Heart left ventricle (tissue), 16 donors: ENCODE measurements at regions not wholly inside any gene's neighbourhood (a gene's known extent, or its start where the extent isn't known, plus 50 kb on each side); places are given as distances from the start of the nearest gene placed in this dataset.

ENCODE experiments used
- ATAC-seq, 4 donors: fragments of 200-7000 bp; cut with Tn5 transposase; one replicate each; pipeline ENCODE4 v1.9.1; 2020 to 2022; ENCODE audit warnings: moderate library complexity in 4 of 4, mild to moderate bottlenecking in 3 of 4, moderate number of reproducible peaks in 1 of 4
- DNase-seq, 5 donors: peaks; one replicate each; pipeline ENCODE4 v3.0.0-alpha.2; 2020
- H3K27ac ChIP-seq, 12 donors: fragments of 200-600 bp; sonication (generic) in 4 of 12; one replicate each; pipeline versions ENCODE4 v1.5.0 to v1.8.0; 2016 to 2022; ENCODE audit warnings: mild to moderate bottlenecking in 2 of 12
- H3K27me3 ChIP-seq, 9 donors: fragments of 200-600 bp; sonication (generic) in 2 of 9; one replicate each; pipeline versions ENCODE4 v1.5.1 to v1.8.0; 2016 to 2022; ENCODE audit warnings: mild to moderate bottlenecking in 3 of 9
- H3K36me3 ChIP-seq, 9 donors: fragments of 200-600 bp; sonication (generic) in 2 of 9; one replicate each; pipeline versions ENCODE4 v1.5.0 to v1.8.0; 2018 to 2022; ENCODE audit warnings: mild to moderate bottlenecking in 2 of 9
- H3K4me1 ChIP-seq, 12 donors: fragments of 200-600 bp; sonication (generic) in 4 of 12; one replicate each; pipeline versions ENCODE4 v1.5.0 to v1.8.0; 2016 to 2022; ENCODE audit warnings: mild to moderate bottlenecking in 3 of 12
- H3K4me3 ChIP-seq, 12 donors: fragments of 200-600 bp; sonication (generic) in 4 of 12; one replicate each; pipeline versions ENCODE4 v1.5.0 to v1.8.0; 2017 to 2022; ENCODE audit warnings: mild to moderate bottlenecking in 9 of 12, moderate library complexity in 4 of 12
- H3K9me3 ChIP-seq, 12 donors: fragments of 200-600 bp; sonication (generic) in 4 of 12; one replicate each; pipeline versions ENCODE4 v1.5.0 to v1.8.0; 2016 to 2022; ENCODE audit warnings: mild to moderate bottlenecking in 1 of 12
- POLR2A ChIP-seq, 2 donors: fragments of 450-650 bp; IDR thresholded peaks; one replicate each; pipeline ENCODE4 v1.6.1; 2017; ENCODE audit warnings: antibody characterized with exemption in 2 of 2, mild to moderate bottlenecking in 2 of 2, moderate library complexity in 2 of 2
- WGBS, 4 donors: extraction: QIAGEN DNeasy Blood & Tissue Kit in 2 of 4; methylation state at CpG; one replicate each; pipeline versions ENCODE4 v1.1.5 to v1.1.7; 2013 to 2018; 5-methylcytosine and 5-hydroxymethylcytosine counted together
- intact Hi-C, 10 donors: fragments of 100-400 bp; cut with DNase I; formaldehyde crosslinking; loops; one replicate each; pipeline versions ENCODE4 v1.11.1 to v1.14.2; 2022
- TF ChIP-seq, protein P1 (sequence below), 12 donors: fragments of 200-600 bp; sonication (generic) in 4 of 12; IDR thresholded peaks; one replicate each; pipeline versions ENCODE4 v1.5.0 to v1.8.0; 2018 to 2022; ENCODE audit warnings: antibody characterized with exemption in 12 of 12, mild to moderate bottlenecking in 5 of 12
- donor health status: ischemic (EF 13 %, LVEDD 7.1; RV severe dilation, severe dysfunction).
- donor health status: healthy with polysubstance abuse.
- donor health status: DM: no; HTN: yes; CAD: no.
- donor health status: DM: no; HTN: no; CAD: no.
- donor health status: ischemic (EF 25% LVEDD 6.9; RV normal size, moderate dysfunction).
- donor health status: ischemic (EF 25% LVEDD 5.7; RV mildly dilated, moderate dysfunction).
- donor health status: healthy.
- donor health status: DM: yes; HTN: yes; CAD: no.
- donor health status: ischemic (EF 35%, LVEDD 5.7; RV mildly dilated, moderate dysfunction).
- donor health status: nonischemic (EF 11% LVEDD 7.7; RV severe dilation, severe dysfunction).
- donor health status: DM: yes; HTN: yes; CAD: no.
- donor health status: PGD.
- donor health status: ischemic (EF 29% LVEDD 5.4; RV normal size, mild dysfunction).
- donor health status: nonischemic (EF 23%, LVEDD 6.1; RV moderate dilation, normal function).

DNA sequence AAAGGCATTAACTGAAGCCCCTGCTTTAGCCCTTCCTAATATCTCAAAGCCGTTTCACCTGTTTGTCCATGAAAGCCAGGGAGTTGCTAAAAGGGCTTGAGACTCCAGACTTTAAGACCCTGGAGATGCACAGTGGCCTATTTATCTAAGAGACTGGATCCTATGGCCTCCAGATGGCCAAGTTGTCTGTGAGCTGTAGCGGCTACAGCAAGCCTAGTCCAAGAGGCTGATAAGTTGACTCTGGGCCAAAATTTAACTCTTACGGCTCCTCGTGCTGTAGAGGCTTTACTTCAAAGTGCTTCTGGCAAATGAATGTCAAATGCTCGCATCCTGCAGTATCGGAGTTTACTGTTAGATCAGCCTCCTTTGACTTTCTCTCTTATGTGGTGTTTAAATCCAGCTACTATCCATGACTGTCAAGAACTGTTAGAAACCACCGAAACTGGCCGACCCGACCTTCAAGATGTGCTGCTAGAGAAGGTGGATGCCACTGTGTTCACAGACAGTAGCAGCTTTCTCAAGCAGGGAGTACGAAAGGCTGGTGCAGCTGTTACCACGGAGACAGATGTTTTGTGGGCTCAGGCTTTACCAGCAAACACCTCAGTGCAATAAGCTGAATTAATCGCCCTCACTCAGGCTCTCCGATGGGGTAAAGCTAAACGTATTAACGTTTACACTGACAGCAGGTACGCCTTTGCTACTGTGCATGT, 336.7 kb upstream of the CNTNAP5 start:
- TF ChIP-seq, protein P1, sequence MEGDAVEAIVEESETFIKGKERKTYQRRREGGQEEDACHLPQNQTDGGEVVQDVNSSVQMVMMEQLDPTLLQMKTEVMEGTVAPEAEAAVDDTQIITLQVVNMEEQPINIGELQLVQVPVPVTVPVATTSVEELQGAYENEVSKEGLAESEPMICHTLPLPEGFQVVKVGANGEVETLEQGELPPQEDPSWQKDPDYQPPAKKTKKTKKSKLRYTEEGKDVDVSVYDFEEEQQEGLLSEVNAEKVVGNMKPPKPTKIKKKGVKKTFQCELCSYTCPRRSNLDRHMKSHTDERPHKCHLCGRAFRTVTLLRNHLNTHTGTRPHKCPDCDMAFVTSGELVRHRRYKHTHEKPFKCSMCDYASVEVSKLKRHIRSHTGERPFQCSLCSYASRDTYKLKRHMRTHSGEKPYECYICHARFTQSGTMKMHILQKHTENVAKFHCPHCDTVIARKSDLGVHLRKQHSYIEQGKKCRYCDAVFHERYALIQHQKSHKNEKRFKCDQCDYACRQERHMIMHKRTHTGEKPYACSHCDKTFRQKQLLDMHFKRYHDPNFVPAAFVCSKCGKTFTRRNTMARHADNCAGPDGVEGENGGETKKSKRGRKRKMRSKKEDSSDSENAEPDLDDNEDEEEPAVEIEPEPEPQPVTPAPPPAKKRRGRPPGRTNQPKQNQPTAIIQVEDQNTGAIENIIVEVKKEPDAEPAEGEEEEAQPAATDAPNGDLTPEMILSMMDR (IDR thresholded peaks at IDR 0.05), result no peak
- TF ChIP-seq POLR2A (IDR thresholded peaks at IDR 0.05), result no peak
- intact Hi-C loops, result no loop called here
- 60 to 64% (median 62%) methylated on average over 16 of the region's 16 CpGs for WGBS, 4 donors
- H3K27ac ChIP-seq, result no peak overlapping the region
- H3K36me3 ChIP-seq, result no peaks in the 10 kb centered on the region
- no peak overlapping the region for H3K4me3 ChIP-seq
- no peak for ATAC-seq
- no peaks in the 10 kb centered on the region for H3K9me3 ChIP-seq
- H3K4me1 ChIP-seq, result no peaks in the 10 kb centered on the region
- DNase-seq, result no peak
- H3K27me3 ChIP-seq, result no peaks in the 10 kb centered on the region

DNA sequence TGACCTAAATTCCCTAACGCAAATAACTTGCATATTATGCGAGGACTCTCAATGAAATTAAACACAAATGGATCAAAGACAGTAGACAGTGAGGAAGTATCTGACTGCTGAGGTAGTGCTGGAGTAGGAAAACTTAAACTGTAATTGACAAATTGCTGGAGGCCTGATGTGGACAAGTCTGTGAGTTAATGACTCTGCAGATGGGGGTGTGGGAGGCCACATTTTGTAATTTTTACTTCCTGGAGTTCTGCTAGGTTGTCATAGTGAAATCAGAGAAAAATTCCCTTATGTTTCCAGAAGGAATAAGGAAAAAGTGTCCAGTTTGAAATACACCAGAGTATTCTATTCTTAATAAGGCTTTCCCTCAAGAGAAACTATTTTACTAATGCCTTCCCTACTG, 333.0 kb upstream of the CNTNAP5 start:
- ATAC-seq (no peak), DNase-seq (no peak)
- H3K4me1 ChIP-seq, result no peaks in the 10 kb centered on the region
- no peaks in the 10 kb centered on the region for H3K27me3 ChIP-seq
- intact Hi-C loops, result no loop called here
- TF ChIP-seq, protein P1 (IDR thresholded peaks at IDR 0.05), result no peak
- TF ChIP-seq POLR2A (IDR thresholded peaks at IDR 0.05), result no peak
- H3K9me3 ChIP-seq, result no peaks in the 10 kb centered on the region
- no peak overlapping the region for H3K4me3 ChIP-seq
- H3K36me3 ChIP-seq, result no peaks in the 10 kb centered on the region
- 84 to 90% (median 88%) methylated on average over 2 of the region's 2 CpGs for WGBS, 4 donors
- H3K27ac ChIP-seq, result no peak overlapping the region

DNA sequence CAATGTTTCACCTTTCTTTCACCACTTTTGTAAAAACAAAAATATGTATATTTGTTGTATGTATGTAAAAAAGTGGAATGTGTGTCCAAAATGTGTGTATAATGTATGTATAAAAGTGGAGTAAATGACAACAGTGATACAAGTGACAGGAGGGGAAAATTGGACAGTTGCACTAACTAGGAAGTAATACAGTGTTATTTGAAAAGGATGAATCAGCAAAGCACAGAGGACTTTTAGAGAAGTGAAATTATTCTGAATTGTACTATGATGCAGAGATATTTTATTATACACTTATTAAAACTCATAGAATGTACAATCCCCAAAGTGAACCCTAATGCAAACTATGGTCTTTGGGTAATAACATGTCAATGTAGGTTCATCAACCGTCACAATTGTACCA, 331.3 kb upstream of the CNTNAP5 start:
- intact Hi-C loops, result no loop called here
- ATAC-seq, result no peak
- no peaks in the 10 kb centered on the region for H3K27me3 ChIP-seq
- no peak overlapping the region for H3K27ac ChIP-seq
- no peak for DNase-seq
- H3K4me1 ChIP-seq, result no peaks in the 10 kb centered on the region
- TF ChIP-seq, protein P1 (IDR thresholded peaks at IDR 0.05), result no peak
- no peak for TF ChIP-seq POLR2A (IDR thresholded peaks at IDR 0.05)
- WGBS, 4 donors, result 60 to 74% (median 61%) methylated on average over 1 of the region's 1 CpG
- no peak overlapping the region for H3K4me3 ChIP-seq
- no peaks in the 10 kb centered on the region for H3K36me3 ChIP-seq
- no peaks in the 10 kb centered on the region for H3K9me3 ChIP-seq

DNA sequence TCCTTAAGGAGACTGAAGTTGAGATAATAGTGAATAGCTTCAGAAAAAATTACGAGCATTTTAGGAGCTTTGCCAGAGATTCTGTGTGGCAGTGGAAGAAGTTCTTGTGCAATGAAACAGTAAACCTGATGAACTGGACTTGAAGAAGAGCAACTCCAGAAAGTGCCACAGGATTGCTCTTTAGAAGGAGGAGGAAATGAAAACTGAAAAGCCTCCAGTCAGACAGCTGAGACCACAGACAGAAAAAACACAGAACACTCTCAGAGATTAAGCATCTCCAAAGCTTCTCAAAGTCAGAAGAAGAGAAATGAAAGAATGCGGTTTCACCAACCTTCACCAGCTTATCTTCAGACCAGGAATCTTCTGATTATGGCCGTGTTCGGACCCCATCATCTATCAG, 329.7 kb upstream of the CNTNAP5 start:
- intact Hi-C loops, result no loop called here
- H3K36me3 ChIP-seq, result no peaks in the 10 kb centered on the region
- no peaks in the 10 kb centered on the region for H3K9me3 ChIP-seq
- H3K27ac ChIP-seq, result no peak overlapping the region
- TF ChIP-seq, protein P1 (IDR thresholded peaks at IDR 0.05), result no peak
- no peak for TF ChIP-seq POLR2A (IDR thresholded peaks at IDR 0.05)
- H3K4me1 ChIP-seq, result no peaks in the 10 kb centered on the region
- DNase-seq (no peak), ATAC-seq (no peak)
- H3K4me3 ChIP-seq, result no peak overlapping the region
- 54 to 71% (median 60%) methylated on average over 4 of the region's 4 CpGs for WGBS, 4 donors
- H3K27me3 ChIP-seq, result no peaks in the 10 kb centered on the region
